ENCODE measurements at regions not wholly inside any gene's neighbourhood (a gene's known extent, or its start where the extent isn't known, plus 50 kb on each side); places are given as distances from the start of the nearest gene placed in this dataset.
"Not testable (repeated sequence)": the region's sequence is repeated elsewhere in the genome, so short reads cannot be mapped to it uniquely, and the experiment has no call there.

- TF ChIP-seq CTCF (conservative IDR thresholded peaks at IDR 0.05; ENCODE audit: low read depth in 2 of 2); CREB1 (CRISPR knock-in tag; IDR thresholded peaks at IDR 0.05; ENCODE audit: low read depth); EZH2 (IDR thresholded peaks at IDR 0.05; ENCODE audit: low read depth, unreplicated experiment); EZH2phosphoT487 (IDR thresholded peaks at IDR 0.05; ENCODE audit: unreplicated experiment); JUNB (IDR thresholded peaks at IDR 0.05; ENCODE audit: unreplicated experiment): not testable (repeated sequence)
These were observed 183.3 kb upstream of the PRKX start for GRCh38 chrX:3896755-3897154.
